ENCODE measurements at regions not wholly inside any gene's neighbourhood (a gene's known extent, or its start where the extent isn't known, plus 50 kb on each side); places are given as distances from the start of the nearest gene placed in this dataset.

GRCh38 chr20:12557224-12557623 is 451.5 kb upstream of the SPTLC3 start:
- no peaks in the 10 kb centered on the region for H3K4me1 Mint-ChIP-seq
- POLR2A ChIA-PET, result no interaction called here

DNA sequence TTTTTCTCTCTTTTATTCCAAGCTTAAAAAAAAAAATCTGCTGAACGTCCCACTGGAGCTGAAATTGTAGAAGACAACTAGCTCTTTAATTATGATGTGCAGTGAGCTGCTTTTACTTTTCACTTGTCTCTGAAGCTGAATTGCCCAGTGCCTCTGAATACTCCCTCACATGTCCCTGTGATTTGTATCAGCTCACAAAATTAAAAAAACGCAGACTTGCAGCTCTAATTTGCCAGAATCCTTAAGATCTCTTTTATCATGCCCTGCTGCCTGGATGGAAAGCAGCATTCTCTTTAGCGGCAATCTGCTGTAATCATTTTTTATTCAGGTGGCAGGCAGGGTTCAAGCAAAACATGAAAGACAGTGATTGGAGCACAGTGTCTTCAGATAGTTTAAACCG is 443.8 kb upstream of the SPTLC3 start:
- Mint-ChIP-seq H3K4me3 (no peak overlapping the region), H3K4me1 (no peaks in the 10 kb centered on the region), H3K27ac (no peak overlapping the region), H3K9me3 (ENCODE audit: insufficient read depth) (no peaks in the 10 kb centered on the region), H3K27me3 (no peaks in the 10 kb centered on the region)
- H4K20me1 ChIP-seq (ENCODE audit: control insufficient read depth, insufficient read depth, low read length, poor library complexity, severe bottlenecking), result no peaks in the 10 kb centered on the region
- no peaks in the 10 kb centered on the region for H3K27me3 ChIP-seq (replicated peaks in 1 of 4; ENCODE audit: control extremely low read depth in 1 of 4, control insufficient read depth in 3 of 4, insufficient read depth in 4 of 4, low read length in 3 of 4)
- H3K4me1 ChIP-seq (ENCODE audit: control insufficient read depth in 2 of 2, insufficient read depth in 2 of 2, low read length in 2 of 2), result no peaks in the 10 kb centered on the region
- H3K79me2 ChIP-seq (ENCODE audit: control insufficient read depth, insufficient read depth, low read length), result no peaks in the 10 kb centered on the region
- peaks cover 0 to 3% (median 2%) of the 10 kb centered on the region in 3 donors for H3K9me3 ChIP-seq (ENCODE audit: control extremely low read depth in 1 of 3, control insufficient read depth in 2 of 3, insufficient read depth in 1 of 3, low read length in 2 of 3)
- TF ChIP-seq, protein P1, sequence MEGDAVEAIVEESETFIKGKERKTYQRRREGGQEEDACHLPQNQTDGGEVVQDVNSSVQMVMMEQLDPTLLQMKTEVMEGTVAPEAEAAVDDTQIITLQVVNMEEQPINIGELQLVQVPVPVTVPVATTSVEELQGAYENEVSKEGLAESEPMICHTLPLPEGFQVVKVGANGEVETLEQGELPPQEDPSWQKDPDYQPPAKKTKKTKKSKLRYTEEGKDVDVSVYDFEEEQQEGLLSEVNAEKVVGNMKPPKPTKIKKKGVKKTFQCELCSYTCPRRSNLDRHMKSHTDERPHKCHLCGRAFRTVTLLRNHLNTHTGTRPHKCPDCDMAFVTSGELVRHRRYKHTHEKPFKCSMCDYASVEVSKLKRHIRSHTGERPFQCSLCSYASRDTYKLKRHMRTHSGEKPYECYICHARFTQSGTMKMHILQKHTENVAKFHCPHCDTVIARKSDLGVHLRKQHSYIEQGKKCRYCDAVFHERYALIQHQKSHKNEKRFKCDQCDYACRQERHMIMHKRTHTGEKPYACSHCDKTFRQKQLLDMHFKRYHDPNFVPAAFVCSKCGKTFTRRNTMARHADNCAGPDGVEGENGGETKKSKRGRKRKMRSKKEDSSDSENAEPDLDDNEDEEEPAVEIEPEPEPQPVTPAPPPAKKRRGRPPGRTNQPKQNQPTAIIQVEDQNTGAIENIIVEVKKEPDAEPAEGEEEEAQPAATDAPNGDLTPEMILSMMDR (IDR thresholded peaks at IDR 0.05), result no peak
- TF ChIP-seq EZH2 (IDR thresholded peaks at IDR 0.05; ENCODE audit: borderline replicate concordance, insufficient read depth, low read depth, low read length, poor library complexity, severe bottlenecking), result no peak
- no peak overlapping the region for H3K9ac ChIP-seq (ENCODE audit: low read length)
- WGBS (ENCODE audit: insufficient coverage), result 83% methylated on average over 2 of the region's 4 CpGs
- ATAC-seq (ENCODE audit: low read depth) (no peak), DNase-seq (no peak)
- intact Hi-C loops (cut with micrococcal nuclease), result no loop called here
- H3K4me3 ChIP-seq (ENCODE audit: control extremely low read depth in 1 of 5, extremely low read depth in 1 of 5, insufficient read depth in 1 of 5, low read depth in 2 of 5, low read length in 4 of 5), result no peak overlapping the region
- no peak overlapping the region for H3K4me2 ChIP-seq (replicated peaks; ENCODE audit: low read depth, low read length, poor library complexity, severe bottlenecking)
- no peak overlapping the region for H3K27ac ChIP-seq (ENCODE audit: low read length in 2 of 2)
- ChIA-PET CTCF (no interaction called here), POLR2A (no interaction called here)
- H3K36me3 ChIP-seq (replicated peaks in 1 of 2; ENCODE audit: control extremely low read depth in 1 of 2, control insufficient read depth in 1 of 2, extremely low read depth in 1 of 2, insufficient read depth in 2 of 2, low read length in 1 of 2), result no peaks in the 10 kb centered on the region
- no peak overlapping the region for H2AFZ ChIP-seq (ENCODE audit: insufficient read depth, low read depth, low read length, poor library complexity, severe bottlenecking)

More at GRCh38 chr20:12557224-12557623, 451.5 kb upstream of the SPTLC3 start:
- Mint-ChIP-seq H3K27ac (no peak overlapping the region), H3K9me3 (ENCODE audit: insufficient read depth) (peaks cover 1% of the 10 kb centered on the region), H3K27me3 (no peaks in the 10 kb centered on the region), H3K4me3 (no peak overlapping the region)
- CTCF ChIA-PET, result no interaction called here
- ATAC-seq (ENCODE audit: low read depth) (no peak), DNase-seq (no peak)
- intact Hi-C loops (cut with micrococcal nuclease), result no loop called here
- H3K4me2 ChIP-seq (replicated peaks; ENCODE audit: low read depth, low read length, poor library complexity, severe bottlenecking), result no peak overlapping the region
- no peaks in the 10 kb centered on the region for H4K20me1 ChIP-seq (ENCODE audit: control insufficient read depth, insufficient read depth, low read length, poor library complexity, severe bottlenecking)
- H2AFZ ChIP-seq (ENCODE audit: insufficient read depth, low read depth, low read length, poor library complexity, severe bottlenecking), result no peak overlapping the region
- H3K4me1 ChIP-seq (ENCODE audit: control insufficient read depth in 2 of 2, insufficient read depth in 2 of 2, low read length in 2 of 2), result no peaks in the 10 kb centered on the region
- peaks cover 0 to 6% (median 2%) of the 10 kb centered on the region in 3 donors for H3K9me3 ChIP-seq (ENCODE audit: control extremely low read depth in 1 of 3, control insufficient read depth in 2 of 3, insufficient read depth in 1 of 3, low read length in 2 of 3)
- no peaks in the 10 kb centered on the region for H3K79me2 ChIP-seq (ENCODE audit: control insufficient read depth, insufficient read depth, low read length)
- no peak overlapping the region for H3K4me3 ChIP-seq (ENCODE audit: control extremely low read depth in 1 of 5, extremely low read depth in 1 of 5, insufficient read depth in 1 of 5, low read depth in 2 of 5, low read length in 4 of 5)
- no peaks in the 10 kb centered on the region for H3K27me3 ChIP-seq (replicated peaks in 1 of 4; ENCODE audit: control extremely low read depth in 1 of 4, control insufficient read depth in 3 of 4, insufficient read depth in 4 of 4, low read length in 3 of 4)
- H3K36me3 ChIP-seq (replicated peaks in 1 of 2; ENCODE audit: control extremely low read depth in 1 of 2, control insufficient read depth in 1 of 2, extremely low read depth in 1 of 2, insufficient read depth in 2 of 2, low read length in 1 of 2), result no peaks in the 10 kb centered on the region
- no peak overlapping the region for H3K9ac ChIP-seq (ENCODE audit: low read length)
- TF ChIP-seq EZH2 (IDR thresholded peaks at IDR 0.05; ENCODE audit: borderline replicate concordance, insufficient read depth, low read depth, low read length, poor library complexity, severe bottlenecking), result no peak
- TF ChIP-seq, protein P1 (IDR thresholded peaks at IDR 0.05), result no peak
- no peak overlapping the region for H3K27ac ChIP-seq (ENCODE audit: low read length in 2 of 2)

Measured in B cell (primary cell).